ENCODE measurements at regions not wholly inside any gene's neighbourhood (a gene's known extent, or its start where the extent isn't known, plus 50 kb on each side); places are given as distances from the start of the nearest gene placed in this dataset.

DNA sequence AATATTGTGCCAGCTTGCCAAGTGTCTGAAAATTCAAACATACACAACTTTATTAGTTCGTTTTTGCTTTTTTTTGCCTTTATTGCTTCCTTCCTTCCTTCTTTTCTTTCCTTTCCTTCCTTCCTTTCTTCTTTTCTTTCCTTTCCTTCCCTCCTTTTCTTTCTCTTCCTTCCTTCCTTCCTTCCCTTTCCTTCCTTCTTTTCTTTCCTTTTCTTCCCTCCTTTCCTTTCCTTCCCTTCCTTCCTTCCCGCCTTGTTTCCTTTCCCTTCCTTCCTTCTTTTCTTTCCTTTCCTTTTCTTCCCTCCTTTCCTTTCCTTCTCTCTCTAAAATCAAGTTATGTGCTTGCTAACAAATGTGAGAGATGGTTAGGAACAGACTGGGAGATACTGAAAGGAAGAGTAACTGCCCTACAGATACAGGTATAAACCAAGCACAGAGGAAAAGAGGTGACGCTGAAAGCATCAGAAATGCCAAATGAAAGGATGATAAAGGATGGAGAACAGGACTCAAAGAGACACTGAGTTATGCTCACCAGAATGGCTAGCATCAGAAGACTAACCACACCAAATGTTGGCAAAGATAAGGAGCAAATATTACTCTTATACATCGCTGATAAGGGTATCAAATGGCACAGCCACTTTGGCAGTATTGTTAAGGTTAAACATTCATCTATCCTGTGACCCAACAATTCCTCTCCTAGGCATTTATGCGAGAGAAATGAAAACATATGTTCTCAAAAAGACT, 151.6 kb downstream of the MREG start:
- no peak for TF ChIP-seq EGR1 (IDR thresholded peaks at IDR 0.05; ENCODE audit: borderline replicate concordance in 1 of 2, low read depth in 2 of 2, low read length in 2 of 2)
- TF ChIP-seq ZNF384 (IDR thresholded peaks at IDR 0.05; ENCODE audit: borderline replicate concordance, low read depth, low read length) = no peak
- no peak for TF ChIP-seq MYC (IDR thresholded peaks at IDR 0.05; ENCODE audit: insufficient read depth, insufficient read length, insufficient replicate concordance, low read length, severe bottlenecking)
- TF ChIP-seq TARDBP (IDR thresholded peaks at IDR 0.05; ENCODE audit: borderline replicate concordance) = no peak
- no peak for TF ChIP-seq POLR2A (IDR thresholded peaks at IDR 0.05; ENCODE audit: low read depth, low read length)
- TF ChIP-seq EZH2 (IDR thresholded peaks at IDR 0.05; ENCODE audit: borderline replicate concordance, control insufficient read depth, low read depth, low read length) = no peak
- no peak for TF ChIP-seq TCF7 (IDR thresholded peaks at IDR 0.05; ENCODE audit: borderline replicate concordance)
- no peak for TF ChIP-seq EP300 (IDR thresholded peaks at IDR 0.05; ENCODE audit: borderline replicate concordance in 1 of 2, control insufficient read depth in 1 of 2, low read depth in 2 of 2, low read length in 2 of 2)
- TF ChIP-seq, protein P1, sequence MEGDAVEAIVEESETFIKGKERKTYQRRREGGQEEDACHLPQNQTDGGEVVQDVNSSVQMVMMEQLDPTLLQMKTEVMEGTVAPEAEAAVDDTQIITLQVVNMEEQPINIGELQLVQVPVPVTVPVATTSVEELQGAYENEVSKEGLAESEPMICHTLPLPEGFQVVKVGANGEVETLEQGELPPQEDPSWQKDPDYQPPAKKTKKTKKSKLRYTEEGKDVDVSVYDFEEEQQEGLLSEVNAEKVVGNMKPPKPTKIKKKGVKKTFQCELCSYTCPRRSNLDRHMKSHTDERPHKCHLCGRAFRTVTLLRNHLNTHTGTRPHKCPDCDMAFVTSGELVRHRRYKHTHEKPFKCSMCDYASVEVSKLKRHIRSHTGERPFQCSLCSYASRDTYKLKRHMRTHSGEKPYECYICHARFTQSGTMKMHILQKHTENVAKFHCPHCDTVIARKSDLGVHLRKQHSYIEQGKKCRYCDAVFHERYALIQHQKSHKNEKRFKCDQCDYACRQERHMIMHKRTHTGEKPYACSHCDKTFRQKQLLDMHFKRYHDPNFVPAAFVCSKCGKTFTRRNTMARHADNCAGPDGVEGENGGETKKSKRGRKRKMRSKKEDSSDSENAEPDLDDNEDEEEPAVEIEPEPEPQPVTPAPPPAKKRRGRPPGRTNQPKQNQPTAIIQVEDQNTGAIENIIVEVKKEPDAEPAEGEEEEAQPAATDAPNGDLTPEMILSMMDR (IDR thresholded peaks at IDR 0.05 in 2 of 3, conservative IDR thresholded peaks at IDR 0.05 in 1 of 3; ENCODE audit: control insufficient read depth in 2 of 3, extremely low read depth in 1 of 3, insufficient read depth in 1 of 3, low read depth in 3 of 3, low read length in 3 of 3) = no peak
